Type B pancreatic cell (in vitro differentiated cells): ENCODE measurements at regions not wholly inside any gene's neighbourhood (a gene's known extent, or its start where the extent isn't known, plus 50 kb on each side); places are given as distances from the start of the nearest gene placed in this dataset.

ENCODE experiments used
- DNase-seq: peaks from one replicate; pipeline ENCODE4 v3.0.0; 2021; ENCODE audit warnings: mixed read lengths; ENCODE audit not compliant: unreplicated experiment; ENCODE audit errors: extremely low spot score
- H3K27ac Mint-ChIP-seq: 2 replicates; pipeline ENCODE4 v1.8.0; 2021; ENCODE audit warnings: mild to moderate bottlenecking, mixed read lengths
- H3K27me3 Mint-ChIP-seq: 2 replicates; pipeline ENCODE4 v1.8.0; 2021; ENCODE audit warnings: mixed read lengths
- H3K36me3 Mint-ChIP-seq: 2 replicates; pipeline ENCODE4 v1.8.0; 2021; ENCODE audit warnings: mixed read lengths
- H3K4me1 Mint-ChIP-seq: one replicate; pipeline ENCODE4 v1.8.0; 2021; ENCODE audit warnings: mixed read lengths; ENCODE audit not compliant: unreplicated experiment
- H3K4me3 Mint-ChIP-seq: 2 replicates; pipeline ENCODE4 v1.8.0; 2021; ENCODE audit warnings: mild to moderate bottlenecking, mixed read lengths
- H3K9me3 Mint-ChIP-seq: 2 replicates; pipeline ENCODE4 v1.8.0; 2021; ENCODE audit warnings: mixed read lengths
- TF ChIP-seq, protein P1 (sequence below): fragments of 200-600 bp; sonication (generic); conservative IDR thresholded peaks from 2 replicates; pipeline ENCODE4 v1.5.0; 2021; ENCODE audit warnings: antibody characterized with exemption, mild to moderate bottlenecking

DNA sequence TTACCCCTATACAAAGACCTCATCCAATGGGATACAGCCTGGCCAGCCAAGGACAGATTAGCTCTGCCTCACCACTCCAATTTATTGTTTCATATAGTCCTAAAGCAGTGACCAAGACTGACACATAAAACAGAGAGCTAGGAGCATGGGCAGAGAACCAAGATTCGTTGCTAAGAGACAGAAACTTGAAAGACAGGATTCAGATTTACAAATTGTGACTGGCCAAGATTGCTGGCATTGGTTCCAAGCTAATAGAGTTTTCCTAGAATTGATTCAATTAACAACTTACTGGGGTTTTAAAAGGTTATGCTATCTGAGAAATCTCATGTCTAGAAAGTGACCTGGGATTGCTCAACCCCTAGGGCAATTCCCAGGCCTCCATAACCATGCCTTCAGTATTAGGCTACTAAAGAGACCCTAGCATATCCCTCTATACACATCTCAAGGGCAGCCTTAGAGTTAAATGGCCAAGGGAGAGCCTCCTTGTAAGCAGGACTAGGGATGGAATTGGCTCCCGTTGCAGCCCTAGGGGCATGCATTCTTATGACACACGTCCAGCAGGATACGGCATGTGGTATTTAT is 75.6 kb downstream of the ICOS start:
- peaks cover 8% of the 10 kb centered on the region for H3K4me1 Mint-ChIP-seq
- H3K27me3 Mint-ChIP-seq = no peaks in the 10 kb centered on the region
- no peak overlapping the region for H3K4me3 Mint-ChIP-seq
- no peaks in the 10 kb centered on the region for H3K36me3 Mint-ChIP-seq
- no peak overlapping the region for H3K27ac Mint-ChIP-seq
- TF ChIP-seq, protein P1, sequence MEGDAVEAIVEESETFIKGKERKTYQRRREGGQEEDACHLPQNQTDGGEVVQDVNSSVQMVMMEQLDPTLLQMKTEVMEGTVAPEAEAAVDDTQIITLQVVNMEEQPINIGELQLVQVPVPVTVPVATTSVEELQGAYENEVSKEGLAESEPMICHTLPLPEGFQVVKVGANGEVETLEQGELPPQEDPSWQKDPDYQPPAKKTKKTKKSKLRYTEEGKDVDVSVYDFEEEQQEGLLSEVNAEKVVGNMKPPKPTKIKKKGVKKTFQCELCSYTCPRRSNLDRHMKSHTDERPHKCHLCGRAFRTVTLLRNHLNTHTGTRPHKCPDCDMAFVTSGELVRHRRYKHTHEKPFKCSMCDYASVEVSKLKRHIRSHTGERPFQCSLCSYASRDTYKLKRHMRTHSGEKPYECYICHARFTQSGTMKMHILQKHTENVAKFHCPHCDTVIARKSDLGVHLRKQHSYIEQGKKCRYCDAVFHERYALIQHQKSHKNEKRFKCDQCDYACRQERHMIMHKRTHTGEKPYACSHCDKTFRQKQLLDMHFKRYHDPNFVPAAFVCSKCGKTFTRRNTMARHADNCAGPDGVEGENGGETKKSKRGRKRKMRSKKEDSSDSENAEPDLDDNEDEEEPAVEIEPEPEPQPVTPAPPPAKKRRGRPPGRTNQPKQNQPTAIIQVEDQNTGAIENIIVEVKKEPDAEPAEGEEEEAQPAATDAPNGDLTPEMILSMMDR = no peak
- DNase-seq = no peak
- no peaks in the 10 kb centered on the region for H3K9me3 Mint-ChIP-seq

GRCh38 chr2:204015118-204015843 is 78.7 kb downstream of the ICOS start:
- no peak for DNase-seq
- Mint-ChIP-seq H3K27me3 (no peaks in the 10 kb centered on the region), H3K4me1 (peaks cover 8% of the 10 kb centered on the region), H3K36me3 (no peaks in the 10 kb centered on the region), H3K4me3 (no peak overlapping the region), H3K27ac (no peak overlapping the region), H3K9me3 (no peaks in the 10 kb centered on the region)
- TF ChIP-seq, protein P1 = no peak

GRCh38 chr2:204018717-204019116 is 82.2 kb downstream of the ICOS start:
- no peaks in the 10 kb centered on the region for H3K27me3 Mint-ChIP-seq
- no peaks in the 10 kb centered on the region for H3K4me1 Mint-ChIP-seq
- no peak for DNase-seq
- TF ChIP-seq, protein P1 = no peak
- H3K4me3 Mint-ChIP-seq = no peak overlapping the region
- H3K9me3 Mint-ChIP-seq = no peaks in the 10 kb centered on the region
- no peak overlapping the region for H3K27ac Mint-ChIP-seq
- H3K36me3 Mint-ChIP-seq = no peaks in the 10 kb centered on the region

- H3K4me3 Mint-ChIP-seq = no peak overlapping the region
- no peaks in the 10 kb centered on the region for H3K9me3 Mint-ChIP-seq
- H3K27ac Mint-ChIP-seq = no peak overlapping the region
- DNase-seq = no peak
- TF ChIP-seq, protein P1 = no peak
- H3K27me3 Mint-ChIP-seq = no peaks in the 10 kb centered on the region
- H3K4me1 Mint-ChIP-seq = peaks cover 8% of the 10 kb centered on the region
- H3K36me3 Mint-ChIP-seq = no peaks in the 10 kb centered on the region
These were observed 83.3 kb downstream of the ICOS start for GRCh38 chr2:204019572-204020501.

- H3K27me3 Mint-ChIP-seq = no peaks in the 10 kb centered on the region
- DNase-seq = no peak
- no peaks in the 10 kb centered on the region for H3K36me3 Mint-ChIP-seq
- H3K27ac Mint-ChIP-seq = no peak overlapping the region
- peaks cover 13% of the 10 kb centered on the region for H3K4me1 Mint-ChIP-seq
- H3K4me3 Mint-ChIP-seq = no peak overlapping the region
- TF ChIP-seq, protein P1 = no peak
- H3K9me3 Mint-ChIP-seq = no peaks in the 10 kb centered on the region
These were observed 84.9 kb downstream of the ICOS start for GRCh38 chr2:204021290-204022081.
